ENCODE measurements at regions not wholly inside any gene's neighbourhood (a gene's known extent, or its start where the extent isn't known, plus 50 kb on each side); places are given as distances from the start of the nearest gene placed in this dataset.

- TF ChIP-seq PRDM15 (CRISPR knock-in tag; IDR thresholded peaks at IDR 0.05) (no peak), RB1 (IDR thresholded peaks at IDR 0.05; ENCODE audit: borderline replicate concordance) (no peak), RELB (IDR thresholded peaks at IDR 0.05; ENCODE audit: low read depth) (no peak), TCF7 (IDR thresholded peaks at IDR 0.05; ENCODE audit: borderline replicate concordance) (no peak), IRF5 (IDR thresholded peaks at IDR 0.05; ENCODE audit: borderline replicate concordance) (no peak), WRNIP1 (IDR thresholded peaks at IDR 0.05; ENCODE audit: borderline replicate concordance, low read depth, low read length) (no peak), CBFB (IDR thresholded peaks at IDR 0.05; ENCODE audit: low read depth) (no peak)
These were observed 116.0 kb upstream of the MRPS22 start (continued) for GRCh38 chr3:139227827-139228226.

Measured in GM12878 (cell line).